Suppressor macrophage treated with lipopolysaccharide for 1 hour (primary cell): ENCODE measurements at regions not wholly inside any gene's neighbourhood (a gene's known extent, or its start where the extent isn't known, plus 50 kb on each side); places are given as distances from the start of the nearest gene placed in this dataset.
A peak's percentile ranks its signal among the peaks of the same experiment; 100 is the strongest.

Experiments used
- DNase-seq, 3 donors: peaks; one replicate each; pipeline ENCODE4 v3.0.0-alpha.2; 2020 to 2022

DNA sequence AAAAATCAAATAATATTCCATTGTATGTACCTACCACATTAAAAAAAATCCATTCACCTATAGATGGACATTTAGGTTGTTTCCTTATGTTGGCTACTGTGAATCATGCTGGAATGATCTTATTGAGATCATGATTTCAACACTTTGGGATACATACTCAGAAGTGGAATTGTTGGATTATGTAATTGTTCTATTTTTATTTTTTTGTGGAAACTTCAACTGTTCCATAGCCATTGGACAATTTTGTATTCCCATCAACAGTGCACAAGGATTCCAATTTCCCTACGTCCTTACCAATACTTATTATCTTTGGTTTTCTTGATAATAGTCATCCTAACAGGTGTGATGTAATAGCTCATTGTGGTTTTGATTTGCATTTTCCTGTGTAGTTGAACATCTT lies 834.0 kb downstream of the MAFB start:
- no peak for DNase-seq

DNA sequence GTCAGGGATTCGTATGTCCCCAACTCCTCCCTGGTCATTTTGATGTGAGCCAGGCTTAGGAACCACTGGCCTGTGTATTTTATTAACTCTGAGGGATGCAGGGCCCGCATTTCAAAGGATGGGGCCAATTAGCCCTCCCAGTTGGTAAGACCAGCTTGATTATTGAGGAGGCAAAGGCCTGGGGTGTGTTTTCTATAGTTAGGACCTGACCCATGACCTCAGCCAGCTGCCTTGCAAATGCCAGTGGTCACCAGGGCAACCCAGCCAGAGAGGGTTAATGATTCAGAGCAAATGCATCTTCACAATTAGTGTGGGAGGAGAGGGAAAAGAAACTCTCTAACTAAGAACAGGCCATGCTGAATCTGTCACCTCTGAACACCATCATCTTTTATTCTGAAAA lies 835.4 kb downstream of the MAFB start:
- peak in 1 of 3 donors; percentile 5 for DNase-seq

DNA sequence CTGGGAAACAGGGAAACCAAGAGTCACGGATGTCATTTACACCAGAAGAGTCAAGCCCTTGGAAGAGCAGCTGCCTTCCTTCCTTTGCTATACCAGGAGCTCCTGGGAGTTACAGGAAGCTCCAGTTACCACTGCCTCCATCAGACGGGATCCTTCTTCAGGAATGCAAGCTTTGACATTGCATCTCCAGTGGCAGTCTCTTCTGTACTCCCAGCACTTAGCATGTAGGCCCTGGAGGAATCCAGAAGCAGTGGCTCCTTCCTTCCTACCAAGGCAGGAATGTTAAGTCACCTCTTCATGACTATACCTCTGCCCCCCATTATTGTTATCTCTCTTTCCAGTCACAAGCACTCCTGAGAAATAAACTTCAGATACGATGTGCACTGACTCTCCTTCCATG lies 836.0 kb downstream of the MAFB start:
- DNase-seq, result no peak

DNA sequence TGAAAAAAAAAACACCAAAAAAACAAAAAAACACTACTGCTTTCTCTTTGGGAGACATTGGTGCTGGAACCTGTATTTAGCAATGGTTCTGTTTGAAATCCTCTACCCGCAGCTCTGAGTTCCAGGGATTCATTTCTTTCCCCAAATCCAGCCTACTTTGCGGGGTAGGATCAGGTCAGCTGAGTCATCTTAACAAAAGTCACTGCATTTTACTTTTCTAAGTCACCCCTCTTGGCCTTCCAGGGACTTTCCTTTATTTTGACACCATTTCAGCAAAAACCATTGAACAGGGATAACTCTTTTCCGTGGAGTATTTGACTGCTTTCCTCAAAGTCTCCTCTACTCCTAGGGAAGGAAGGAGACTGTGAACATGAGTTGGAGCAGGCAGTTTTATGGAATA lies 837.6 kb downstream of the MAFB start:
- DNase-seq, result no peak

DNA sequence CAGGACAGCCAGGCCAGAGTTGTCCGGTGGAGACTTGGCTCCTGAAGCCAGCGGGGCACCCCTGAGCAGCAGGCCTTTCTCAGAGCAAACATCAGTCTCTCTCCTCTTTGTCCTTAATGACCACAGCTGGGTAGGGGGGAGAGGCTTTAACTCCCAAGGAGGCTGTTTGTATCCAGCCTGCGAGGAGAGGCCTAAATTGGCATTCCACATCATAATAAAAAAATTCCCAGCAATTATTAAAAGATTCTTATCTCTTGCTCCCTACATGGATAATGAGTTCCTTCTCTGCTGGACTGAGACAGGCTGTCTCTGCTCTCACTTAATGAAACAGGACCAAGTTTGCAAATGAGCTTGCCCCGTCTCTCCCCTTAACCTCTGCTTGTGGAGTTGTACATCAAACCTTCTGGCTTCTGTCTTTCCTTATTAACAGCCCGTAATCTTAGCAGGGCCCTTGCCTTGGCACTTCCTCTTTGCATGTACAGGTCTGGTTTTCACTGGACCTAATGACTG lies 838.2 kb downstream of the MAFB start:
- DNase-seq, result no peak

DNA sequence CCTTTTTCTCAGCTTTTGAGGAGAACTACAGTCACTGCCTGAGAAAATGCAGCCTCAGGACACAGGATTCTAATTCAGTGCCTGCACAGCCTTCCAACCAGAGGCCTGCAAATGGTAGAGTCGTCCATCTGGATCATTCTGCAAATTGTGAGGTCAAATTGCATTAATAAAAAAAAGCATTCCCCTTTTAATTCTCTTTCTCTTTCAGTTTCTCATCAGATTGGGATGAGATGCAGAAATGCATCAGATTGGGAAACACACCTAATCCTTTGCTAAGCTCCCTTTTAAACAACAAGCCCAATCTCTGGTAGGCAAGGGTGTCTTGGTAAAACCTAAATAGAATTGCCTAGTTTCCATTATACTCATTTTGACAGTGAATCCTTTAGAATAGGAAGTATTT lies 838.8 kb downstream of the MAFB start:
- DNase-seq, result no peak

DNA sequence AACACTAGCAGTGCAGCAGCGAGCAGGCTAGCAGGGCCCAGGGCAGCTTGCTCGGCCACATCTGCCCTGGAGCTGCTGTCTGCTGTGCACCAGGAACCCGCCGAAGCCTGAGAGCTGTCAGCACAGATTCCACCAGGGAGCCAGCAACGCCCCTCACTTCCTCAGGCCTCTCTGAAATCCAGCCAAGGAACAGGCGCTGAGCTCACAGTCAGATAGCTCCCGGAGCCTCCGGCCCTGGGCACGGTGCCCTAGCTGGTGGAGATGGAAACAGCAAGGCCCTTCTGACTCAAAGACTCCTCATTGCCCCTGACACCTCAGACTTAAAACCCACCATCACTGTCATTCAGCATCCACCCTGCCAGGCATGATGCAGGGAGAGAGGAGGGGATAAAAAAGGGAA lies 839.4 kb downstream of the MAFB start:
- peak in 1 of 3 donors; percentile 20 for DNase-seq

DNA sequence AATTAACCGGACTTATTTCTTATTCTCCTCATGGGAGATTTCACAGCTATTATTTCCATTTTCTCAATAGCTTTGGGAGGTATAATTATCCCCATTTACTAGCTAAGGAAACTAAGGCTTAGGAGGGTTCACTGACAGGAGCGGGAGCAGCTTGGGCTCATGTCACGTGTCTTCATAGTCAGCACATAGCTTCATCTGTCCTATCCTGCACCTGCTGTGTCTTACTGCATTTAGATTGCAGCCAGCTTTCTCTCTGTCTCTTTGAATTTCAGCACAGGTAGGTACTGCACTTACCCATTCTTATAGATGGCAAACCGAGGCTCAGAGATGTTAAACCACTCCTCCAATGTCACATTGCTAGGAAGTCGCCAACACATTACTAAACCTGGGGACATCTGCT lies 839.9 kb downstream of the MAFB start:
- DNase-seq, result no peak

DNA sequence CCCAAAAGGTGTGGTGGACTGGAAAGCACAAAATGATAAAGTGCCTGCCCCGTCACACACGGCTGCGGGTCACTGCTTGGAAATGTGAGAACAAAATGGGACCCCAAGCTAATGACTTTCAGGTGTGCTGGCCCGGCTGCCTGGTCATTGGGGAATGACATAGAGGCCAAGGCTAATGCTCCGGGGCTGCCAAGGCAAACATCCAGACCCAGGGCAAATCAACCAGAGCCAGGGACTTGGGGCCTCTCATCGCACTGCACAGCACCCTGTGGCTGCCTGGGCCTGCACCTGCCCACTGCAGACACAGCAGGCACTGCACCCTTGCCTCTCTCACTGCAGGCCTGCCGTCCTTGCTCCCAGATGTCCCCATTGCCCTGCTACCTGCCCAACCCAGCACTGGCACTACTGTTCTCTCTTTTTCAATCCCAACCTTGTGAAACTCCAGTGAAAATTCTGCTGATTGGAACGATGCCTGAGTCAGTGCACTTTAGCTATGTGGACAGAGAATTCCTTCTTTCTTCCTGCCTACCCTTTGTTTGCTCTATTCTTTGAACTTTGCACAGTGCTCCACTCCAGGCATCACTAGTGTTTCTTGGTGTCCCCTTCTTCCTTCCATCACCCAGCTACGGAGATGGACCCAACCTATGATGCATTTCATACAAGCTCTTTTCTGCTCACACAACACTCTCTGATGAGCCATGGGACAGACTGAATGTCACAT lies 849.5 kb downstream of the MAFB start:
- no peak for DNase-seq

DNA sequence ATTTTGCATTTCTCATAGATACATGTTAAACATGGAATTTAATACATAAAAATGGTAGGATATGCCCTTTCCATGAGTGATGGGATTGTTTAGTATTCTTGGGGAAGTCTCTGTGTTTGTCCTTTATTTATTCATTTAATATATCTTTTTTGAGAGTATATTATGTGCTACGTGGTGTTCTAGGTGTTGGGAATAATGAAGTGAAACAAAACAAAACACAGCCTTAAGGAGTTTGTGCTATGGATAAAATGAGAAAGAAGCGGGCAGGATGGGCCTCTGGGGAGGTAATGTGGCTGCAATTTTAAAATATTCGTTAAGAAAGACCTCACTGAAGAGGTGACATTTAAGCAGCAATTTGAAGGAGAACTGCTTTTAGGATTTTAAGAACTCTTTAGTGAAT lies 851.5 kb downstream of the MAFB start:
- DNase-seq, result no peak

DNA sequence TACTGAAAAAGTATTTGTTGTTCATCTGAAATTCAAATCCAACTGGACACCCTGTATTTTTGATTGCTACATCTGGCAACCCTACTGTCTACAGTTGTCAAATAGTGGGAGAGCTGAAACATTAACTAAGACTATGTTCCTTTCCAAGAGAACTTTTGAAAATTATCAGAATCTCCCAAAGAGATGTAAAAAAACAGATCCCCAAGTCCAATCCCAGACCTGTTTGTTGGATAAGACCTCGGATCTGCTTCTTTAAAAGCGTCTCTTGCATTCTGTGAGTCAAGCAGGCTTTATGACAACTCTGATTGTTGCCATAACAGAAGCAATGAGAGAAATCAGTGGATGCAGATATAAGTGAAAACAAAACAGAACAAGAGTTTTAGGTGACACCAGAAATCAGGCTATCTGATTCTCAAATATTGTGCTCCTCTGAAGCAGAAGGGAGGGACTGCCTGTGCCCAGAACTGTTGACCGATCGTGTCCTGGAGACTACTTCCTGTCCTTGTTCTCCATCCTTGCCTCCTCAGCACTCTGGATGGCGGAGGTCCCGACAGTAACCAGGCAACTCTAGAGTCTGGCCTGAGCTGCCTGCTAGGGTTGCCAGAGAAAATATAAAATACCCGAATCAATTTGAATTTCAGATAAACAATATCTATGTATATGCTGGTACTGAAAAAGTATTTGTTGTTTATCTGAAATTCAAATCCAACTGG lies 853.8 kb downstream of the MAFB start:
- no peak for DNase-seq

DNA sequence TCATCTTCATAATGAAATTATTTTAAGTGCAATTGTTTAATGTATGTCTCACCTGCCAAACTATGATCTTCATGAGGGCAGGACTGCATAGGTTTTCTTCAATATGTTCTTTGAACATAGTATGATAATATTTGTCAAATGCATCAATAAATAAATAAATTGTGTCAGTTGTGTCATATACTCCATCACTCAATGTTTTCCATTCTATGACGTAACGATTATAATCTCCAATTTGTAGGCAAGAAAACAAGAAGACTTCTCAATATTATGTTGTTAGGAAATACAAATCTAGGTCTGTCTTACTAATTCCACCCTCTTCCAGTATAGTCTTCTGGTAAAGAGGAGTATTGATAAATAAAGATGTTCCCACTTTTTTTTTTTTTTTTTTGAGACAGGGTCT lies 858.1 kb downstream of the MAFB start:
- DNase-seq, result no peak

DNA sequence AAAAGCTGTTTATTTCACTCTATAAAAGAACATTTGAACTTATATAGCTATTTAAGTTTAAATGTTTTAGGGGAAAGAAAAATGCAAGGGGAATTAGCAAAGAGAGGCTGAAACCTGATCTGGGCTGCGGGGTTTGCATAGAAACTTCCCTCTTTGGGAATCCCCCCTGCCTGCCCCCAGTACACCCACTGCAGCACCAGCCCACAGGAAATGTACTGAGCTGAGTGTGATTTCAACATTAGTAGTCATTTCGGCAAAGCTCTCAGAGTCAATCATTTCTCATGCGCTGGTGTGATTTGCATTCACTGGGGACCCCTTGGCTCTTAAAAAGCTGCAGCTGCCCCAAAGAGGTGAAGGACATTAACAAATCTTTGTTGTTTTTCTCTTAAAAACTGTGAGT lies 859.4 kb downstream of the MAFB start:
- DNase-seq, result peak; percentile 84 to 87 (median 84)

DNA sequence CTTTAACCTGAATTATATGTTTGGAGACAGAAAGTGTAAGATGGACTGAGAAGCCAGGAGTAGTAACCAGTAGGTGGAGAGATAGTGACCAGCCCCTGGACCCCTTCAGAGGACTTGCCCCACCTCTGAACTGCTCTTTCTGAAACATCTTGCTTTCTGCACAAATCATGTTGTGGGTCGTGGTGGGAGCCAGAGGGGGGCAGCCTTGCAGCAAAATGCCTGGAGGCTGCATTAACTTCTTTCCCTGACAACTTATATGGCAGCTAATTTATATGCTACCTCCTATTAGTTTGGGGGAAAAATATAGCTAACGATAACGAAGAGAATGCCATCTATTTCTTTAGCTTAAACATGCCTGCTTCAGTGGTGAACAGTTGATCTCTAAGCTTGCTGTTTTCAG lies 859.8 kb downstream of the MAFB start:
- peak in 1 of 3 donors; percentile 16 for DNase-seq

DNA sequence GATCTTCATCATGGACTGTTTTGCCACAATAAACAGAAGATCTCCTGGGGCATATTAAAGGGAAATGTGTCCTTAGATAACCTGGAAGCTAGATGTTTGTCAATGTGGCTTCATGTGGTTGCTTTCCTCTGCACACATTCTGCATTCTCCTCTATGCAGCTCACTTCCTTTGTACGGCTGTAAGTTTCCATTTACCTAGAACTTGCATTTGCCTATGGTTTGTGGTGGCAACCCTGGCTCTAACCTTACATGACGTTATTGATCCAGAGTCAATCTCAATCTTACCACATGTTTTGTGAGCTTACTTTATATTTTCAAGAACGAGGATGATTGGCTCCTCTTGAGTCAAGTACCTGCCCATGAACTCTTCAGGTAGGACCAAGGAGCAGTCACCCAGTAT lies 863.1 kb downstream of the MAFB start:
- DNase-seq, result no peak

DNA sequence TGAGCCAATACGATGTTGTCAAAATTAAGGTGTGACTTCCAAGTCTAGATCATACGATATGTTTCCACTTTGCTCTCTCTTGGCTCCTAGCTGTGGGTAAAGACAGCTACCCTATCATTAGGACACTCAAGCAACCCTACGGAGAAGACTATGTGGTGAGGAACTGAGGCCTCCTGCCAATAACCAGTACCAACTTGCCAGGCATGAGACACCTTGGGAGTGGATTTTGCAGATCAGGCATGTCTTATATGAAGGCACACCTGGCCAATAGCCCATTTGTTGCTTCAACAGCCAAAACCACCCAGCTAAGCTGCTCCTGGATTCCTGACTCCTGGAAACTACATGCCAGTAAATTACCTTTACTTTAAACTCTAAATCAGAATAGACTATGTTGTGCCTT lies 863.4 kb downstream of the DHX35 start:
- no peak for DNase-seq

DNA sequence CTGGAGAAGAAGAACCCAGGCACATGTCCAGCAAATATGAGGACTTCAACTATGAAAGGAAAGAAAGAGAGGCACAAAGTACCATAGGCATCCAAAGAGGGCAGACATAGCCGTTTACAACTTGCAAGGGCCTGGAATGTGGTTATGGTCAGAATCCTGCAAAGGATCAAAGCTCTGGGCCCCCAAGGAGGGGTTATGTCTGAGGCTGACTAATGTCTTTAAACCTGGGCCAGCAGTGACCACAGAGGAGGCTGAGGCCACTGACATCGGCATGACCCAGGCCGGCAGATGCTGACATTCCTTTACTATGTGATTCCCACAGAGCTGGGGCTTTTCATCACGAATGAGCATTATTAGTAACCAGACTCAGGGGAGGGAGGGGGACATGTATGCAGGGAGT lies 861.1 kb downstream of the DHX35 start:
- DNase-seq, result no peak

DNA sequence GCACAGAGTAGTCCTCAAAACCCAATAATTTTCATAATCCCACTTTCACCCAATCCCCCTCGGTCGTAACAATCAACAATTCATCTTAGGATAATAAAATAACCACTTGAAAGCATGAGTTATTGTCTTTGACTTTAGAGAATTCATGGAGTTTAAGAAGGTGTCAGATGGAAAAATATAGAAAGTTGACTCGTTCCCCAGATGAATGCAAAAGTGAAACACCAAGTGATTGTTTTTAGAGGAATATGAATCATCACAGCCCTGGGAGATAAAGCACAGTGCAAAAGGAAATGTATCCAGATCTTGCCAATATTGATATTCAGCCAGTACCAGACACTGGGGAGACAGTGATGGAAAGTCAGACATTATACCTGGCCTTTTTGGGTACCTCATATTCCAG lies 860.5 kb downstream of the DHX35 start:
- no peak for DNase-seq

DNA sequence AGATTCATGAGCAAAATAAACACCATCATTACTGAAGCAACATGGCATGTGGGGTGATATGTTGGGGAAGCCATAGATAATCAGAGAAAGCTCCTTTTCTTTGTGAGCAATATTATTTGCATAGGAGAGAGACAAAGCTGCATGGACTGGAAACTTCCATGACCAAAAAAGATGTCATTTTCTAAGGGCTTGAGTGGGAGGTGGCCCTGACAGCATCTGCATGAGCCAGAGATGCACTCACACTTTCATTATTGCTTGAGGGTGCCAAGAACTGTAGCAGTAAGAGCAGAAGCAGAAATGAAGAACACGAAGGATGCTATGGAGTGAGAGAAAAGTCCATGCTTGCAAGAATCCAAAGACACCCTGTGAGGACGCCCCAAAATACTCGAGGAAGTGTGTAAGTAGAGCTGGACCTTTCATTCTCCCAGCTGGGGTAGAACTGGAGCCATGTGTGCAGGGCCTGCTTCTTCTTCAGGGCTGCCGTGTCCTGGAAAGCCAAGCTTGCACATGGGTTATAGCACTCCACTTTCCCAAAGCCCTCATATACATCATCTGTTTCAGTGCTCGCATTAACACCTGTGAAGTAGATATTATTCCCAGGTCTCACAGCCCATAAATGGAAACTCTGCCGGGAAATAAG lies 851.2 kb downstream of the DHX35 start:
- DNase-seq, result no peak

DNA sequence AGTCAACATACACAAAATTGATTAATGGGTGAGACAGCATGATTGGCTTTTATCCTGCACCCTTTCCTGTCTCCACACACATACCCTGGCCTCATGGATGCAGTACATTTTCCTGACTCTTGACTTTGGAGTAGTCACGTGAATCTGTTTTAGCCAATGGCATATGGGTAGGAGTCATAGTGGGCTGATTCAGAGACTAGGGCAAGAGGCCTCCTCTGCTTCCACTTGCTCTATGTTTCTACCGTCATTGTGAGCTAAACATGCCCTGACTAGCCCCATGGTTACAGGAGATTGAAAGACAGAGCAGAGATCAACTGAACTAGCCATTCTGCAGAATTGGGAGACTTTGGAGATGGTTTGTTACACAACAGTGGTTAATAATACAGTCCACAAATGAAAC lies 850.0 kb downstream of the DHX35 start:
- no peak for DNase-seq

DNA sequence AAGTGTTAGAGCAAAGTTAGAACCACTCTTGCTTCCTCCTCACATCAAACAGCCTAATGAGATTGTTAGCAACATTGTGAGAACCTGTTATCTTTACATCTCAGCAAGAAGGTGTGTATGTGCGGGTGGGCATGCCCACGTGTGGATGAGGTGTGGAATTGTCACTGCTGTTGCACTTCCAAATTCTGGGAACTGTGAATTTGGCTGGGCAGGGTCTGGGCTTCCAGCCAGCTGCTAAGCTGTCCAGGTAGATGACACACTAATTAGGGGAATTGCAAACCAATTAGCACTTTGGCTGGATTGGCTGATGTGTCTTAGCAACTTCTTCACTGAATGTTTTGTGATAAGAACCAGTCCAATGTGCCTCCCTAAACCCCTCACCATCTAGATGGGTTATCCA lies 848.2 kb downstream of the DHX35 start:
- no peak for DNase-seq

DNA sequence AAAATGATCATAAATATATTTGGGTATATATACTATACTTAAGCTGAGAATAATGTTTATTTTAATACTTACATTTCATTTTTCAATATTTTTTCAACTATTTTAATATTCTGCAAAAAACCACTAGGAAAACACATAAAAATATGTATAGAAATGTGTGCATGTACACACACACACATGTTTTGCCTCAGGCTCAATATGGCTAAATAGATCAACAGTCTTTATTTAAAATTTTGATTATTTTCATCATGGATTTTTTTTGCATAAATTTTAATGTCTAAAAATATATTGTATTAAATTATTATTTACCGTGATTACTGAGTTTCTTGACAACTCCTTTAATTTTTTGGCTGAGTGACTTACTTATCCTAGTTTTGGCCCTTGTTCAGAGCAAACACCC lies 846.5 kb downstream of the DHX35 start:
- no peak for DNase-seq

DNA sequence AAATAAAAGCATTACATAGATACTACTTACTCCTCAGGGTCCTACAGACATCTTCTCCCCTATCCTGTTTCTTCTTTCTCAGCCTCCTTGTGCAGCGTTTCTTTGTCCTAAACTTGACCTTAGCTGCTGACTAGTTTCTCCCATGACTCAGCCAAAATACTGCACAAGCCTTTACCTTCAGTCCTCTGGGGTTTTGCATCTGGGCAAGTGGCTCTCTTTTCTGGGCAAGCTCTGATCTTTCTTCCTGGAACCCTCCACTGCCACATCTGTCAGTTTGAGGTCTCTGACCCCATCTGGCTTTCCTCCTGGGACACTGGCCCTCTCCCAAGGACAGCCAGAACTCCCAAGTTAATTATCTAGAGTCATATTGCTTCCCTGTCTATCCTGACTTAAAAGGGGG lies 838.4 kb downstream of the DHX35 start:
- no peak for DNase-seq

DNA sequence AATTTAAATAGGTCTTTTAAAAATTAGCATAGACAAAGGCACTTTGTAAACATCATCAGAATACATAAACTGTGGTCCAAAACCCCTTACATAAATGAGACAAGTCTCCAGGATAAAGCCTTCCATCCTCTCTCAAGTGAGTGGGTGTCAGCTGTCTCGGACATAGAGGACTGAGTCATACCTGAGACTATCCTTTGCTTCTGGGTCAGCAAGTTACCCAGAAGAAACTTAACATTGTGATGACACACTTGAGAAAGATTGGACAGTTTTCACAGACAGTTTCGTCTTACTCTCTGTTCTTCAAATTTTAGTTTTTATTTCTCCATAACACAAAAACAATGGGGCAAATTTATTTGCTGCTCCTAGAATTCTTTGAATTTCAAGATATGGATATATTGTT lies 838.0 kb downstream of the DHX35 start:
- no peak for DNase-seq
